GM23338 (cell line): ENCODE measurements at regions not wholly inside any gene's neighbourhood (a gene's known extent, or its start where the extent isn't known, plus 50 kb on each side); places are given as distances from the start of the nearest gene placed in this dataset.

ENCODE experiments used
- CREB1 ChIP-seq: fragments of 250-450 bp; sonication (Bioruptor Pico); IDR thresholded peaks from 2 replicates; pipeline ENCODE4 v1.5.0; 2020; ENCODE audit warnings: low read depth, mild to moderate bottlenecking, moderate library complexity
- EZH2phosphoT487 ChIP-seq: fragments of 200-600 bp; sonication (generic); IDR thresholded peaks from one replicate; pipeline ENCODE4 v1.8.1; 2018; ENCODE audit warnings: antibody characterized with exemption; ENCODE audit not compliant: unreplicated experiment
- POLR2AphosphoS5 ChIP-seq: IDR thresholded peaks from 2 replicates; pipeline ENCODE4 v1.6.1; 2016; ENCODE audit warnings: antibody characterized with exemption, low read depth
- STAT1 ChIP-seq: IDR thresholded peaks from one replicate; pipeline ENCODE4 v1.6.1; 2016; ENCODE audit warnings: antibody characterized with exemption; ENCODE audit not compliant: unreplicated experiment
- TF ChIP-seq, protein P1 (sequence below), 2 experiments: fragments of 200-600 bp in 1 of 2; sonication (generic) in 1 of 2; conservative IDR thresholded peaks; 2 replicates each; pipeline versions ENCODE4 v1.5.1 to v1.6.1; 2016 to 2017; ENCODE audit warnings: antibody characterized with exemption in 2 of 2, low read depth in 2 of 2, mild to moderate bottlenecking in 2 of 2, moderate library complexity in 1 of 2
- TF ChIP-seq, protein P2 (sequence below): IDR thresholded peaks from 2 replicates; pipeline ENCODE4 v1.6.1; 2016; ENCODE audit warnings: antibody characterized with exemption
- TF ChIP-seq, protein P3 (sequence below): IDR thresholded peaks from one replicate; pipeline ENCODE4 v1.6.1; 2018; ENCODE audit warnings: antibody characterized with exemption; ENCODE audit not compliant: unreplicated experiment

DNA sequence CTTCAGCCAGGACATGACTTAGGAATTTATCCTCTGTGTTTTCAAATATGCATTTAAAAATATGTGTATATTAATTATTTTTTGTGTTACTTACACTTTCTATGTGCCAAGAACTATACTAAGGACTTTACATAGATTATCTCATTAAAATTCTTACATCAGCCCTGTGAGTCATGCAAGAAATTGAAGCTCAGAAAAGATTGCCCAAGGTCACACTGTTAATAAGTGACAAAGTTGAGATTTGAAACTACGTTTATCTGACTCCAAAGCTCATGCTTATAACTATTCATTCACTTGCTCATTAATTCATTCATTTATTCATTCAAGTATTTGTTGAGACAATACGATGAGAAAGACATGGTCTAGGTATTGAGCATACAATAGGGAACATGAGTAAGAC is 62.9 kb upstream of the CHRDL1 start:
- TF ChIP-seq STAT1 (no peak), CREB1 (CRISPR knock-in tag) (no peak), POLR2AphosphoS5 (no peak), EZH2phosphoT487 (no peak)
- TF ChIP-seq, protein P1, sequence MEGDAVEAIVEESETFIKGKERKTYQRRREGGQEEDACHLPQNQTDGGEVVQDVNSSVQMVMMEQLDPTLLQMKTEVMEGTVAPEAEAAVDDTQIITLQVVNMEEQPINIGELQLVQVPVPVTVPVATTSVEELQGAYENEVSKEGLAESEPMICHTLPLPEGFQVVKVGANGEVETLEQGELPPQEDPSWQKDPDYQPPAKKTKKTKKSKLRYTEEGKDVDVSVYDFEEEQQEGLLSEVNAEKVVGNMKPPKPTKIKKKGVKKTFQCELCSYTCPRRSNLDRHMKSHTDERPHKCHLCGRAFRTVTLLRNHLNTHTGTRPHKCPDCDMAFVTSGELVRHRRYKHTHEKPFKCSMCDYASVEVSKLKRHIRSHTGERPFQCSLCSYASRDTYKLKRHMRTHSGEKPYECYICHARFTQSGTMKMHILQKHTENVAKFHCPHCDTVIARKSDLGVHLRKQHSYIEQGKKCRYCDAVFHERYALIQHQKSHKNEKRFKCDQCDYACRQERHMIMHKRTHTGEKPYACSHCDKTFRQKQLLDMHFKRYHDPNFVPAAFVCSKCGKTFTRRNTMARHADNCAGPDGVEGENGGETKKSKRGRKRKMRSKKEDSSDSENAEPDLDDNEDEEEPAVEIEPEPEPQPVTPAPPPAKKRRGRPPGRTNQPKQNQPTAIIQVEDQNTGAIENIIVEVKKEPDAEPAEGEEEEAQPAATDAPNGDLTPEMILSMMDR (conservative IDR thresholded peaks at IDR 0.05; ENCODE audit: low read depth in 2 of 2) = no peak
- TF ChIP-seq, protein P2, sequence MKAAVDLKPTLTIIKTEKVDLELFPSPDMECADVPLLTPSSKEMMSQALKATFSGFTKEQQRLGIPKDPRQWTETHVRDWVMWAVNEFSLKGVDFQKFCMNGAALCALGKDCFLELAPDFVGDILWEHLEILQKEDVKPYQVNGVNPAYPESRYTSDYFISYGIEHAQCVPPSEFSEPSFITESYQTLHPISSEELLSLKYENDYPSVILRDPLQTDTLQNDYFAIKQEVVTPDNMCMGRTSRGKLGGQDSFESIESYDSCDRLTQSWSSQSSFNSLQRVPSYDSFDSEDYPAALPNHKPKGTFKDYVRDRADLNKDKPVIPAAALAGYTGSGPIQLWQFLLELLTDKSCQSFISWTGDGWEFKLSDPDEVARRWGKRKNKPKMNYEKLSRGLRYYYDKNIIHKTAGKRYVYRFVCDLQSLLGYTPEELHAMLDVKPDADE = no peak
- TF ChIP-seq, protein P3, sequence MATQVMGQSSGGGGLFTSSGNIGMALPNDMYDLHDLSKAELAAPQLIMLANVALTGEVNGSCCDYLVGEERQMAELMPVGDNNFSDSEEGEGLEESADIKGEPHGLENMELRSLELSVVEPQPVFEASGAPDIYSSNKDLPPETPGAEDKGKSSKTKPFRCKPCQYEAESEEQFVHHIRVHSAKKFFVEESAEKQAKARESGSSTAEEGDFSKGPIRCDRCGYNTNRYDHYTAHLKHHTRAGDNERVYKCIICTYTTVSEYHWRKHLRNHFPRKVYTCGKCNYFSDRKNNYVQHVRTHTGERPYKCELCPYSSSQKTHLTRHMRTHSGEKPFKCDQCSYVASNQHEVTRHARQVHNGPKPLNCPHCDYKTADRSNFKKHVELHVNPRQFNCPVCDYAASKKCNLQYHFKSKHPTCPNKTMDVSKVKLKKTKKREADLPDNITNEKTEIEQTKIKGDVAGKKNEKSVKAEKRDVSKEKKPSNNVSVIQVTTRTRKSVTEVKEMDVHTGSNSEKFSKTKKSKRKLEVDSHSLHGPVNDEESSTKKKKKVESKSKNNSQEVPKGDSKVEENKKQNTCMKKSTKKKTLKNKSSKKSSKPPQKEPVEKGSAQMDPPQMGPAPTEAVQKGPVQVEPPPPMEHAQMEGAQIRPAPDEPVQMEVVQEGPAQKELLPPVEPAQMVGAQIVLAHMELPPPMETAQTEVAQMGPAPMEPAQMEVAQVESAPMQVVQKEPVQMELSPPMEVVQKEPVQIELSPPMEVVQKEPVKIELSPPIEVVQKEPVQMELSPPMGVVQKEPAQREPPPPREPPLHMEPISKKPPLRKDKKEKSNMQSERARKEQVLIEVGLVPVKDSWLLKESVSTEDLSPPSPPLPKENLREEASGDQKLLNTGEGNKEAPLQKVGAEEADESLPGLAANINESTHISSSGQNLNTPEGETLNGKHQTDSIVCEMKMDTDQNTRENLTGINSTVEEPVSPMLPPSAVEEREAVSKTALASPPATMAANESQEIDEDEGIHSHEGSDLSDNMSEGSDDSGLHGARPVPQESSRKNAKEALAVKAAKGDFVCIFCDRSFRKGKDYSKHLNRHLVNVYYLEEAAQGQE = no peak
